ENCODE measurements at regions not wholly inside any gene's neighbourhood (a gene's known extent, or its start where the extent isn't known, plus 50 kb on each side); places are given as distances from the start of the nearest gene placed in this dataset.
"Not testable (repeated sequence)": the region's sequence is repeated elsewhere in the genome, so short reads cannot be mapped to it uniquely, and the experiment has no call there.

- TF ChIP-seq CSRNP3 (CRISPR knock-in tag; IDR thresholded peaks at IDR 0.05) (no peak), ZNF70 (CRISPR knock-in tag; IDR thresholded peaks at IDR 0.05) (no peak), GLIS3 (CRISPR knock-in tag; IDR thresholded peaks at IDR 0.05) (no peak), TOX (CRISPR knock-in tag; IDR thresholded peaks at IDR 0.05; ENCODE audit: borderline replicate concordance) (no peak), ZFP30 (CRISPR knock-in tag; IDR thresholded peaks at IDR 0.05) (no peak), ZFP3 (CRISPR knock-in tag; IDR thresholded peaks at IDR 0.05) (no peak), ISL1 (CRISPR knock-in tag; IDR thresholded peaks at IDR 0.05) (no peak)
Observed at GRCh38 chr11:13137844-13138301, 128.8 kb downstream of the RASSF10 start (continued).

- ATAC-seq: not testable (repeated sequence)
Observed at GRCh38 chr11:13139085-13139484, 130.0 kb downstream of the RASSF10 start.

GRCh38 chr11:13140028-13140870, 131.1 kb downstream of the RASSF10 start:
- peak; percentile 15; the same call in 2 of the 3 replicates for ATAC-seq
- no peak for TF ChIP-seq ZC3H10 (CRISPR knock-in tag; IDR thresholded peaks at IDR 0.05)
- TF ChIP-seq ZNF8 (CRISPR knock-in tag; IDR thresholded peaks at IDR 0.05): no peak
- no peak for TF ChIP-seq PATZ1 (CRISPR knock-in tag; IDR thresholded peaks at IDR 0.05; ENCODE audit: borderline replicate concordance)
- TF ChIP-seq CREB5 (CRISPR knock-in tag; IDR thresholded peaks at IDR 0.05; ENCODE audit: low read depth): no peak
- no peak for TF ChIP-seq POU6F1 (CRISPR knock-in tag; IDR thresholded peaks at IDR 0.05; ENCODE audit: borderline replicate concordance, low read depth)
- TF ChIP-seq RARB (CRISPR knock-in tag; IDR thresholded peaks at IDR 0.05): no peak
- TF ChIP-seq ZNF70 (CRISPR knock-in tag; IDR thresholded peaks at IDR 0.05): no peak
- TF ChIP-seq TSHZ2 (CRISPR knock-in tag; IDR thresholded peaks at IDR 0.05): no peak
- no peak for TF ChIP-seq PPARA (CRISPR knock-in tag; IDR thresholded peaks at IDR 0.05; ENCODE audit: borderline replicate concordance)
- TF ChIP-seq ESRRG (CRISPR knock-in tag; IDR thresholded peaks at IDR 0.05): no peak
- TF ChIP-seq ZFP30 (CRISPR knock-in tag; IDR thresholded peaks at IDR 0.05): no peak
- TF ChIP-seq CSRNP3 (CRISPR knock-in tag; IDR thresholded peaks at IDR 0.05): no peak
- TF ChIP-seq SNAI2 (CRISPR knock-in tag; IDR thresholded peaks at IDR 0.05): no peak
- no peak for TF ChIP-seq GLIS3 (CRISPR knock-in tag; IDR thresholded peaks at IDR 0.05)
- no peak for TF ChIP-seq ZFP3 (CRISPR knock-in tag; IDR thresholded peaks at IDR 0.05)
- no peak for TF ChIP-seq CSDC2 (CRISPR knock-in tag; IDR thresholded peaks at IDR 0.05)
- no peak for TF ChIP-seq BACH2 (CRISPR knock-in tag; IDR thresholded peaks at IDR 0.05; ENCODE audit: borderline replicate concordance)
- TF ChIP-seq ARNTL (CRISPR knock-in tag; IDR thresholded peaks at IDR 0.05; ENCODE audit: borderline replicate concordance, low read depth): no peak
